GM23338 (cell line): ENCODE measurements at regions not wholly inside any gene's neighbourhood (a gene's known extent, or its start where the extent isn't known, plus 50 kb on each side); places are given as distances from the start of the nearest gene placed in this dataset.

Experiments used
- ATAC-seq: fragments of 200-7000 bp; cut with Tn5 transposase; 3 replicates; pipeline ENCODE4 v1.9.1; 2020
- DNase-seq: peaks from one replicate; pipeline ENCODE4 v3.0.0-alpha.2; 2015; ENCODE audit warnings: low spot score
- H2AFZ ChIP-seq: fragments of 200-600 bp; sonication (generic); 2 replicates; pipeline ENCODE4 v1.8.0; 2016; ENCODE audit warnings: antibody characterized with exemption, mild to moderate bottlenecking, moderate library complexity
- H3F3A ChIP-seq: fragments of 200-600 bp; sonication (generic); replicated peaks from 2 replicates; pipeline ENCODE4 v1.8.0; 2017; ENCODE audit warnings: antibody characterized with exemption, mixed run types, low read depth
- H3K27ac ChIP-seq: fragments of 200-600 bp; sonication (generic); 2 replicates; pipeline ENCODE4 v1.6.1; 2016; ENCODE audit warnings: low read depth
- H3K27me3 ChIP-seq: fragments of 200-600 bp; sonication (generic); 2 replicates; pipeline ENCODE4 v1.8.0; 2016; ENCODE audit warnings: mild to moderate bottlenecking, mixed run types, moderate library complexity; ENCODE audit not compliant: insufficient read depth
- H3K36me3 ChIP-seq: fragments of 200-600 bp; sonication (generic); 2 replicates; pipeline ENCODE4 v1.8.0; 2016; ENCODE audit warnings: mild to moderate bottlenecking; ENCODE audit not compliant: insufficient read depth
- H3K4me1 ChIP-seq: fragments of 200-600 bp; sonication (generic); 2 replicates; pipeline ENCODE4 v1.8.0; 2016; ENCODE audit warnings: mild to moderate bottlenecking, moderate library complexity; ENCODE audit not compliant: insufficient read depth
- H3K4me2 ChIP-seq: fragments of 200-600 bp; sonication (generic); 2 replicates; pipeline ENCODE4 v1.7.1; 2017; ENCODE audit warnings: mixed run types
- H3K4me3 ChIP-seq: fragments of 200-600 bp; sonication (generic); 2 replicates; pipeline ENCODE4 v1.6.1; 2016; ENCODE audit warnings: mixed run types
- H3K79me2 ChIP-seq: fragments of 200-600 bp; sonication (generic); replicated peaks from 2 replicates; pipeline ENCODE4 v1.8.0; 2017; ENCODE audit warnings: mild to moderate bottlenecking; ENCODE audit not compliant: insufficient read depth
- H3K9me2 ChIP-seq: fragments of 200-600 bp; sonication (generic); 2 replicates; pipeline ENCODE4 v1.8.0; 2017; ENCODE audit not compliant: insufficient read depth
- H4K20me1 ChIP-seq: fragments of 200-600 bp; sonication (generic); replicated peaks from 2 replicates; pipeline ENCODE4 v1.8.0; 2017; ENCODE audit warnings: mild to moderate bottlenecking; ENCODE audit not compliant: insufficient read depth
- H3K27ac Mint-ChIP-seq: 2 replicates; pipeline ENCODE4 v1.8.0; 2020; ENCODE audit warnings: inconsistent platforms, mild to moderate bottlenecking, moderate library complexity, mixed read lengths
- H3K27me3 Mint-ChIP-seq: 3 replicates; pipeline ENCODE4 v1.8.0; 2022; ENCODE audit warnings: low read depth, mild to moderate bottlenecking, moderate library complexity, mixed read lengths, inconsistent platforms; ENCODE audit not compliant: insufficient read depth, poor library complexity
- H3K36me3 Mint-ChIP-seq: 3 replicates; pipeline ENCODE4 v1.8.0; 2021; ENCODE audit warnings: low read depth, mild to moderate bottlenecking, inconsistent platforms, moderate library complexity, mixed read lengths
- H3K4me1 Mint-ChIP-seq: 3 replicates; pipeline ENCODE4 v1.8.0; 2020; ENCODE audit warnings: mild to moderate bottlenecking, inconsistent platforms, mixed read lengths
- H3K4me3 Mint-ChIP-seq: 3 replicates; pipeline ENCODE4 v1.8.0; 2021; ENCODE audit warnings: moderate library complexity, mild to moderate bottlenecking, inconsistent platforms, mixed read lengths
- H3K9me3 Mint-ChIP-seq: 3 replicates; pipeline ENCODE4 v1.8.0; 2020; ENCODE audit warnings: moderate library complexity, mild to moderate bottlenecking, inconsistent platforms, mixed read lengths
- CREB1 ChIP-seq: fragments of 250-450 bp; sonication (Bioruptor Pico); IDR thresholded peaks from 2 replicates; pipeline ENCODE4 v1.5.0; 2020; ENCODE audit warnings: low read depth, mild to moderate bottlenecking, moderate library complexity
- EZH2 ChIP-seq: fragments of 200-600 bp; sonication (generic); IDR thresholded peaks from one replicate; pipeline ENCODE4 v1.8.0; 2017; ENCODE audit warnings: antibody characterized with exemption, mild to moderate bottlenecking, low read depth; ENCODE audit not compliant: unreplicated experiment
- EZH2phosphoT487 ChIP-seq: fragments of 200-600 bp; sonication (generic); IDR thresholded peaks from one replicate; pipeline ENCODE4 v1.8.1; 2018; ENCODE audit warnings: antibody characterized with exemption; ENCODE audit not compliant: unreplicated experiment
- JUNB ChIP-seq: IDR thresholded peaks from one replicate; pipeline ENCODE4 v1.6.1; 2016; ENCODE audit warnings: antibody characterized with exemption; ENCODE audit not compliant: unreplicated experiment
- NANOG ChIP-seq: IDR thresholded peaks from 2 replicates; pipeline ENCODE4 v1.6.1; 2016; ENCODE audit warnings: antibody characterized with exemption, borderline replicate concordance
- POLR2AphosphoS5 ChIP-seq: IDR thresholded peaks from 2 replicates; pipeline ENCODE4 v1.6.1; 2016; ENCODE audit warnings: antibody characterized with exemption, low read depth
- STAT1 ChIP-seq: IDR thresholded peaks from one replicate; pipeline ENCODE4 v1.6.1; 2016; ENCODE audit warnings: antibody characterized with exemption; ENCODE audit not compliant: unreplicated experiment
- ZNF114 ChIP-seq: fragments of 250-450 bp; sonication (Bioruptor Pico); IDR thresholded peaks from 2 replicates; pipeline ENCODE4 v1.5.0; 2020; ENCODE audit warnings: mild to moderate bottlenecking, moderate library complexity
- ZNF331 ChIP-seq: fragments of 250-450 bp; sonication (Bioruptor Pico); IDR thresholded peaks from 2 replicates; pipeline ENCODE4 v1.5.0; 2020; ENCODE audit warnings: low read depth, mild to moderate bottlenecking, moderate library complexity
- TF ChIP-seq, protein P1 (sequence below), 2 experiments: fragments of 200-600 bp in 1 of 2; sonication (generic) in 1 of 2; conservative IDR thresholded peaks; 2 replicates each; pipeline versions ENCODE4 v1.5.1 to v1.6.1; 2016 to 2017; ENCODE audit warnings: antibody characterized with exemption in 2 of 2, low read depth in 2 of 2, mild to moderate bottlenecking in 2 of 2, moderate library complexity in 1 of 2
- TF ChIP-seq, protein P2 (sequence below): IDR thresholded peaks from 2 replicates; pipeline ENCODE4 v1.6.1; 2016; ENCODE audit warnings: antibody characterized with exemption
- TF ChIP-seq, protein P3 (sequence below): fragments of 250-450 bp; sonication (Bioruptor Pico); IDR thresholded peaks from 2 replicates; pipeline ENCODE4 v1.5.0; 2020; ENCODE audit warnings: mild to moderate bottlenecking, moderate library complexity
- TF ChIP-seq, protein P4 (sequence below): IDR thresholded peaks from one replicate; pipeline ENCODE4 v1.6.1; 2018; ENCODE audit warnings: antibody characterized with exemption; ENCODE audit not compliant: unreplicated experiment

DNA sequence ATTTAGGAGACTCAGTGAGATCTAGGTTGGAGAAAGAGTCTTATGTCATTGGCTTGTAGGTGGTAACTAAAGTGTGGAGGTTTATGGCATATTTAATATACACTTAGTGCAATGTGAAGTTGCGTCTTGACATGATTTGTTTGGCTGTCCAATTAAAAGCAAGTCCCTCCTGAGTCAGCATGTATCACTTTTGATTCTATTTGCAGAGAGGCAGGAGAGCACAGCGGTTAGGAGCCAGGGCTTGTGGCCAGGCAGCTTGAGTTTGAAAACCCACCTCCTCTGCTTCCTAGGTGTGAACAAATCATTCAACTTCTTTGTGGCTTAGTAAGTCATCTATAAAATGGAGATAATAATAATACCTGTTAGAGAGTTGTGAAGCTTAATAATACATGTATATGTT lies 68.5 kb upstream of the OTX2 start:
- TF ChIP-seq, protein P1, sequence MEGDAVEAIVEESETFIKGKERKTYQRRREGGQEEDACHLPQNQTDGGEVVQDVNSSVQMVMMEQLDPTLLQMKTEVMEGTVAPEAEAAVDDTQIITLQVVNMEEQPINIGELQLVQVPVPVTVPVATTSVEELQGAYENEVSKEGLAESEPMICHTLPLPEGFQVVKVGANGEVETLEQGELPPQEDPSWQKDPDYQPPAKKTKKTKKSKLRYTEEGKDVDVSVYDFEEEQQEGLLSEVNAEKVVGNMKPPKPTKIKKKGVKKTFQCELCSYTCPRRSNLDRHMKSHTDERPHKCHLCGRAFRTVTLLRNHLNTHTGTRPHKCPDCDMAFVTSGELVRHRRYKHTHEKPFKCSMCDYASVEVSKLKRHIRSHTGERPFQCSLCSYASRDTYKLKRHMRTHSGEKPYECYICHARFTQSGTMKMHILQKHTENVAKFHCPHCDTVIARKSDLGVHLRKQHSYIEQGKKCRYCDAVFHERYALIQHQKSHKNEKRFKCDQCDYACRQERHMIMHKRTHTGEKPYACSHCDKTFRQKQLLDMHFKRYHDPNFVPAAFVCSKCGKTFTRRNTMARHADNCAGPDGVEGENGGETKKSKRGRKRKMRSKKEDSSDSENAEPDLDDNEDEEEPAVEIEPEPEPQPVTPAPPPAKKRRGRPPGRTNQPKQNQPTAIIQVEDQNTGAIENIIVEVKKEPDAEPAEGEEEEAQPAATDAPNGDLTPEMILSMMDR (conservative IDR thresholded peaks at IDR 0.05; ENCODE audit: low read depth in 2 of 2): no peak
- TF ChIP-seq EZH2: no peak
- TF ChIP-seq EZH2phosphoT487: no peak
- TF ChIP-seq, protein P2, sequence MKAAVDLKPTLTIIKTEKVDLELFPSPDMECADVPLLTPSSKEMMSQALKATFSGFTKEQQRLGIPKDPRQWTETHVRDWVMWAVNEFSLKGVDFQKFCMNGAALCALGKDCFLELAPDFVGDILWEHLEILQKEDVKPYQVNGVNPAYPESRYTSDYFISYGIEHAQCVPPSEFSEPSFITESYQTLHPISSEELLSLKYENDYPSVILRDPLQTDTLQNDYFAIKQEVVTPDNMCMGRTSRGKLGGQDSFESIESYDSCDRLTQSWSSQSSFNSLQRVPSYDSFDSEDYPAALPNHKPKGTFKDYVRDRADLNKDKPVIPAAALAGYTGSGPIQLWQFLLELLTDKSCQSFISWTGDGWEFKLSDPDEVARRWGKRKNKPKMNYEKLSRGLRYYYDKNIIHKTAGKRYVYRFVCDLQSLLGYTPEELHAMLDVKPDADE: no peak
- TF ChIP-seq ZNF114 (CRISPR knock-in tag): no peak
- TF ChIP-seq, protein P3, sequence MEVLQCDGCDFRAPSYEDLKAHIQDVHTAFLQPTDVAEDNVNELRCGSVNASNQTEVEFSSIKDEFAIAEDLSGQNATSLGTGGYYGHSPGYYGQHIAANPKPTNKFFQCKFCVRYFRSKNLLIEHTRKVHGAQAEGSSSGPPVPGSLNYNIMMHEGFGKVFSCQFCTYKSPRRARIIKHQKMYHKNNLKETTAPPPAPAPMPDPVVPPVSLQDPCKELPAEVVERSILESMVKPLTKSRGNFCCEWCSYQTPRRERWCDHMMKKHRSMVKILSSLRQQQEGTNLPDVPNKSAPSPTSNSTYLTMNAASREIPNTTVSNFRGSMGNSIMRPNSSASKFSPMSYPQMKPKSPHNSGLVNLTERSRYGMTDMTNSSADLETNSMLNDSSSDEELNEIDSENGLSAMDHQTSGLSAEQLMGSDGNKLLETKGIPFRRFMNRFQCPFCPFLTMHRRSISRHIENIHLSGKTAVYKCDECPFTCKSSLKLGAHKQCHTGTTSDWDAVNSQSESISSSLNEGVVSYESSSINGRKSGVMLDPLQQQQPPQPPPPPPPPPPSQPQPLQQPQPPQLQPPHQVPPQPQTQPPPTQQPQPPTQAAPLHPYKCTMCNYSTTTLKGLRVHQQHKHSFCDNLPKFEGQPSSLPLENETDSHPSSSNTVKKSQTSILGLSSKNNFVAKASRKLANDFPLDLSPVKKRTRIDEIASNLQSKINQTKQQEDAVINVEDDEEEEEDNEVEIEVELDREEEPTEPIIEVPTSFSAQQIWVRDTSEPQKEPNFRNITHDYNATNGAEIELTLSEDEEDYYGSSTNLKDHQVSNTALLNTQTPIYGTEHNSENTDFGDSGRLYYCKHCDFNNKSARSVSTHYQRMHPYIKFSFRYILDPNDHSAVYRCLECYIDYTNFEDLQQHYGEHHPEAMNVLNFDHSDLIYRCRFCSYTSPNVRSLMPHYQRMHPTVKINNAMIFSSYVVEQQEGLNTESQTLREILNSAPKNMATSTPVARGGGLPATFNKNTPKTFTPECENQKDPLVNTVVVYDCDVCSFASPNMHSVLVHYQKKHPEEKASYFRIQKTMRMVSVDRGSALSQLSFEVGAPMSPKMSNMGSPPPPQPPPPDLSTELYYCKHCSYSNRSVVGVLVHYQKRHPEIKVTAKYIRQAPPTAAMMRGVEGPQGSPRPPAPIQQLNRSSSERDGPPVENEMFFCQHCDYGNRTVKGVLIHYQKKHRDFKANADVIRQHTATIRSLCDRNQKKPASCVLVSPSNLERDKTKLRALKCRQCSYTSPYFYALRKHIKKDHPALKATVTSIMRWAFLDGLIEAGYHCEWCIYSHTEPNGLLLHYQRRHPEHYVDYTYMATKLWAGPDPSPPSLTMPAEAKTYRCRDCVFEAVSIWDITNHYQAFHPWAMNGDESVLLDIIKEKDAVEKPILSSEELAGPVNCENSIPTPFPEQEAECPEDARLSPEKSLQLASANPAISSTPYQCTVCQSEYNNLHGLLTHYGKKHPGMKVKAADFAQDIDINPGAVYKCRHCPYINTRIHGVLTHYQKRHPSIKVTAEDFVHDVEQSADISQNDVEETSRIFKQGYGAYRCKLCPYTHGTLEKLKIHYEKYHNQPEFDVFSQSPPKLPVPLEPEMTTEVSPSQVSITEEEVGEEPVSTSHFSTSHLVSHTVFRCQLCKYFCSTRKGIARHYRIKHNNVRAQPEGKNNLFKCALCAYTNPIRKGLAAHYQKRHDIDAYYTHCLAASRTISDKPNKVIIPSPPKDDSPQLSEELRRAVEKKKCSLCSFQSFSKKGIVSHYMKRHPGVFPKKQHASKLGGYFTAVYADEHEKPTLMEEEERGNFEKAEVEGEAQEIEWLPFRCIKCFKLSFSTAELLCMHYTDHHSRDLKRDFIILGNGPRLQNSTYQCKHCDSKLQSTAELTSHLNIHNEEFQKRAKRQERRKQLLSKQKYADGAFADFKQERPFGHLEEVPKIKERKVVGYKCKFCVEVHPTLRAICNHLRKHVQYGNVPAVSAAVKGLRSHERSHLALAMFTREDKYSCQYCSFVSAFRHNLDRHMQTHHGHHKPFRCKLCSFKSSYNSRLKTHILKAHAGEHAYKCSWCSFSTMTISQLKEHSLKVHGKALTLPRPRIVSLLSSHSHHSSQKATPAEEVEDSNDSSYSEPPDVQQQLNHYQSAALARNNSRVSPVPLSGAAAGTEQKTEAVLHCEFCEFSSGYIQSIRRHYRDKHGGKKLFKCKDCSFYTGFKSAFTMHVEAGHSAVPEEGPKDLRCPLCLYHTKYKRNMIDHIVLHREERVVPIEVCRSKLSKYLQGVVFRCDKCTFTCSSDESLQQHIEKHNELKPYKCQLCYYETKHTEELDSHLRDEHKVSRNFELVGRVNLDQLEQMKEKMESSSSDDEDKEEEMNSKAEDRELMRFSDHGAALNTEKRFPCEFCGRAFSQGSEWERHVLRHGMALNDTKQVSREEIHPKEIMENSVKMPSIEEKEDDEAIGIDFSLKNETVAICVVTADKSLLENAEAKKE (CRISPR knock-in tag): no peak
- TF ChIP-seq STAT1: no peak
- TF ChIP-seq JUNB: no peak
- no peak for TF ChIP-seq POLR2AphosphoS5
- TF ChIP-seq ZNF331: no peak
- no peak for TF ChIP-seq CREB1 (CRISPR knock-in tag)
- no peak for TF ChIP-seq NANOG
- TF ChIP-seq, protein P4, sequence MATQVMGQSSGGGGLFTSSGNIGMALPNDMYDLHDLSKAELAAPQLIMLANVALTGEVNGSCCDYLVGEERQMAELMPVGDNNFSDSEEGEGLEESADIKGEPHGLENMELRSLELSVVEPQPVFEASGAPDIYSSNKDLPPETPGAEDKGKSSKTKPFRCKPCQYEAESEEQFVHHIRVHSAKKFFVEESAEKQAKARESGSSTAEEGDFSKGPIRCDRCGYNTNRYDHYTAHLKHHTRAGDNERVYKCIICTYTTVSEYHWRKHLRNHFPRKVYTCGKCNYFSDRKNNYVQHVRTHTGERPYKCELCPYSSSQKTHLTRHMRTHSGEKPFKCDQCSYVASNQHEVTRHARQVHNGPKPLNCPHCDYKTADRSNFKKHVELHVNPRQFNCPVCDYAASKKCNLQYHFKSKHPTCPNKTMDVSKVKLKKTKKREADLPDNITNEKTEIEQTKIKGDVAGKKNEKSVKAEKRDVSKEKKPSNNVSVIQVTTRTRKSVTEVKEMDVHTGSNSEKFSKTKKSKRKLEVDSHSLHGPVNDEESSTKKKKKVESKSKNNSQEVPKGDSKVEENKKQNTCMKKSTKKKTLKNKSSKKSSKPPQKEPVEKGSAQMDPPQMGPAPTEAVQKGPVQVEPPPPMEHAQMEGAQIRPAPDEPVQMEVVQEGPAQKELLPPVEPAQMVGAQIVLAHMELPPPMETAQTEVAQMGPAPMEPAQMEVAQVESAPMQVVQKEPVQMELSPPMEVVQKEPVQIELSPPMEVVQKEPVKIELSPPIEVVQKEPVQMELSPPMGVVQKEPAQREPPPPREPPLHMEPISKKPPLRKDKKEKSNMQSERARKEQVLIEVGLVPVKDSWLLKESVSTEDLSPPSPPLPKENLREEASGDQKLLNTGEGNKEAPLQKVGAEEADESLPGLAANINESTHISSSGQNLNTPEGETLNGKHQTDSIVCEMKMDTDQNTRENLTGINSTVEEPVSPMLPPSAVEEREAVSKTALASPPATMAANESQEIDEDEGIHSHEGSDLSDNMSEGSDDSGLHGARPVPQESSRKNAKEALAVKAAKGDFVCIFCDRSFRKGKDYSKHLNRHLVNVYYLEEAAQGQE: no peak
- H3K9me2 ChIP-seq: no peaks in the 10 kb centered on the region
- no peak overlapping the region for H3K4me2 ChIP-seq
- H3K27me3 ChIP-seq: peaks cover 42% of the 10 kb centered on the region
- Mint-ChIP-seq H3K27ac (no peak overlapping the region), H3K4me1 (peaks cover 18% of the 10 kb centered on the region), H3K4me3 (no peak overlapping the region), H3K36me3 (no peaks in the 10 kb centered on the region), H3K9me3 (no peaks in the 10 kb centered on the region), H3K27me3 (peaks cover 3% of the 10 kb centered on the region)
- no peak for DNase-seq
- H3F3A ChIP-seq: no peaks in the 10 kb centered on the region
- peaks cover 5% of the 10 kb centered on the region; the same call in 1 of the 2 replicates for H3K4me1 ChIP-seq
- no peak for ATAC-seq
- H3K79me2 ChIP-seq: no peaks in the 10 kb centered on the region
- no peak overlapping the region for H3K27ac ChIP-seq
- H4K20me1 ChIP-seq: no peaks in the 10 kb centered on the region
- H2AFZ ChIP-seq: no peak overlapping the region
- no peak overlapping the region for H3K4me3 ChIP-seq
- no peaks in the 10 kb centered on the region for H3K36me3 ChIP-seq
